ENCODE measurements at regions not wholly inside any gene's neighbourhood (a gene's known extent, or its start where the extent isn't known, plus 50 kb on each side); places are given as distances from the start of the nearest gene placed in this dataset.

GRCh38 chr16:25613931-25614330, 77.8 kb upstream of the HS3ST4 start:
- TF ChIP-seq SUZ12 (IDR thresholded peaks at IDR 0.05; ENCODE audit: low read length): no peak
- no peak for TF ChIP-seq CTCF (IDR thresholded peaks at IDR 0.05; ENCODE audit: control extremely low read depth in 1 of 3, insufficient read depth in 1 of 3, low read depth in 1 of 3, low read length in 3 of 3)
- TF ChIP-seq MAX (IDR thresholded peaks at IDR 0.05): no peak

Measured in H1 (cell line).